Stimulated activated CD4-positive, alpha-beta T cell treated with anti-CD3 and anti-CD28 coated beads, Interleukin-12 subunit alpha, Interleukin-12 subunit beta, amount 100 ng/mL, for 48 hours (primary cell): ENCODE measurements at regions not wholly inside any gene's neighbourhood (a gene's known extent, or its start where the extent isn't known, plus 50 kb on each side); places are given as distances from the start of the nearest gene placed in this dataset.
"Not testable (repeated sequence)": the region's sequence is repeated elsewhere in the genome, so short reads cannot be mapped to it uniquely, and the experiment has no call there.

ENCODE experiments used
- DNase-seq, 3 donors: peaks; one replicate each; pipeline ENCODE4 v3.0.0-alpha.2; 2020; ENCODE audit warnings: low read depth in 2 of 3, low spot score in 1 of 3

DNA sequence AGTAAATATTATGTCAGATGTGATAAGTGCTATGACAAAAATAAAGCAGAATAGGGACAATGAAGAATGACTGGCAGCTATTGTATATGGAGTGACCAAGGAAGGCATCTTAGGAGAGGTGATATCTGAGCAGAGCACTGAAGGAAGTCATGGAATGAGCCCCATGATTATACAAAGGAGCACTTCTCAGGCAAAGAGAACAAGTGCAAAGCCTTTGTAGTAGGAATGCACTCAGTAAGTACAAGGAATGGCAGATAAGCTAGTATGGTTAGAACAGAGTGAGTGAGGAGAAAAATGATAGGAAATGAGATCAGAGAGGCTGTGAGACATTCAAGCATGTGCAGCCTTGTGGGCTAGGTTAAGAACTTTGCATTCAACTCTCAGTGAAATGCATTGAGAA lies 214.8 kb downstream of the LURAP1L start:
- DNase-seq = no peak

GRCh38 chr9:12993466-12993865 lies 218.6 kb downstream of the LURAP1L start:
- no peak for DNase-seq

GRCh38 chr9:12997009-12997408 lies 222.2 kb downstream of the LURAP1L start:
- no peak for DNase-seq

- DNase-seq = no peak
Observed at GRCh38 chr9:13001989-13002580, 227.3 kb downstream of the LURAP1L start.

GRCh38 chr9:13002740-13003139 lies 227.9 kb downstream of the LURAP1L start:
- no peak for DNase-seq

DNA sequence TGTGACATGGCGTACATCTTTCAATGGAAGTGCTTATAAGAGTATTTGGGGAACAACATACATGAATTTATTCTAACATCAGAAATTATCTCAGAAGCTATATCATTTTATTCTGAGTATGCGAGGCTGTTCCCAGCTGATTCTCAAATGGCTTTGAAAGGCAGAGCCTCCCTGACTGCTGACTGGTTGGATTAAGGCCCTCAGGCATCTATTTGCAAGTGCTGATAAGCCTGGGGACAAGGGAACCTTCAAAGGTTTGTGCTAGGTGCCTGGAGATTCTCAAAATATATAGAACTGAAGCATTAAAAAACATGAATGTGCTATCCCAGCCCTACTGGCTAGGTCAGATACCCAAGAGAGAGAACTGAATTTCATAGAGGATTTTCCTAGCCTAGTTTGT lies 235.1 kb downstream of the LURAP1L start:
- no peak for DNase-seq

DNA sequence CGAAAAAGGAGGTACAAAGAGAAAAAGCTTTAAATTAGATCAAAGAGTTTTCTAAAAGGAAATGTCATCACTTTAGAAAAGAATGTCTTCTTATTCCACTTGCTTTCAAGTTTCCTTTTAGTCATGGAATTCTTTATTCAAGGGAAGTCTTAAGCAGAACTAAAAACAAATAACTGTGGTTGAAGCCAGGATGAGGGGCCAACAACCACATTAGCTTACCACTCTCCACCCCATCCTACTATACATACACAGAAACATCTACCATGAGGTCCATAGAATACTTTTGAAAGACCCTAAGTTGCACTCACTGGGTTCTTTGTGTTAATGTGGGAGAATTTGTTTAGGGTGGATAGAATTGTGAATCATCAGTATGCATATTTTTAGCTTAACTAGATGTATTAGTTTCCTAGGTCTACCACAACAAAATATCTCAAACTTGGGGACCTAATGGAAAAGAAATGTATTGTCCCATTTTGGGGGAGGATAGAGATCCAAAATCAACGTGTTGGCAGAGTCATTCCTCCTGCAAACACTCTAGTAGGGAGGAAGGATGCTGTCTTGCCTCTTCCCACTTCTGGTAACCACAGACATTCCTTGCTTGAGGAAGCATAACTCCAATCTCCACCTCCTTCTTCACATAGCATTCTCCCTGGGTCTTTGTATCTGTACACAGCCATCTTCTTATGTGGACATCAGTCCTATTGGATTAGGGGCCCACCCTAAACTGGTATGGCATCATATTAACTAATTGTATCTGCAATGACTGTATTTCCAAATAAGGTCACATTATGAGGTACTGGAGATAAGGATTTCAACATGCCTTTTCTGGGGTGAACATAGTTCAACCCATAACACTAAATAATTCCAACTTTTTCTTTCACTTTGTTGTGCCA lies 239.4 kb downstream of the LURAP1L start:
- DNase-seq = no peak

- no peak for DNase-seq
Observed at GRCh38 chr9:13017260-13017659, 242.4 kb downstream of the LURAP1L start.

GRCh38 chr9:13020146-13021040 lies 245.6 kb downstream of the LURAP1L start:
- no peak for DNase-seq

GRCh38 chr9:13022756-13023155 lies 247.9 kb downstream of the LURAP1L start:
- DNase-seq = no peak

- DNase-seq = no peak
Observed at GRCh38 chr9:13023498-13023897, 248.7 kb downstream of the LURAP1L start.

- DNase-seq = no peak
Observed at GRCh38 chr9:13026956-13027355, 252.1 kb downstream of the LURAP1L start.

DNA sequence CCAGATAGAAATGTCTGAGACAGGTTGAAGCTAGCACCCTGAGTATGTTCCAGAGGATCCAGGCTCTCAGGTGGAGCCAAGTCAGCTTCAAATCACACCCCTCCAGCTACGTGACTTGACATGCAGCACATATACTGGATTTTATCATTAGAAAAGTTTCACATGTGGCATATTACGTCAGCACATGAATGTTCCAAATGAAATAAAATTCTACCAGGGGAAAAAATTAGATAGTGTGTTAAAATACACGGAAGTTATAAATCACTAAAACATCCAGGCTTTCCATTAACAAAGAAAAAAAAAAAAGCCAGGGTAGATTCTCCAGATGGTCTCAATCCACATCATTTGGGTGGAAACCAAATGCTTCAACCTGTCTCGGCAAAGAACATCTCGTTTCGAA lies 251.6 kb downstream of the MPDZ start:
- DNase-seq = no peak

GRCh38 chr9:13032585-13032984 lies 246.9 kb downstream of the MPDZ start:
- no peak for DNase-seq

- peak in 1 of 3 donors; percentile 1 for DNase-seq
Observed at GRCh38 chr9:13033959-13034693, 245.4 kb downstream of the MPDZ start.

DNA sequence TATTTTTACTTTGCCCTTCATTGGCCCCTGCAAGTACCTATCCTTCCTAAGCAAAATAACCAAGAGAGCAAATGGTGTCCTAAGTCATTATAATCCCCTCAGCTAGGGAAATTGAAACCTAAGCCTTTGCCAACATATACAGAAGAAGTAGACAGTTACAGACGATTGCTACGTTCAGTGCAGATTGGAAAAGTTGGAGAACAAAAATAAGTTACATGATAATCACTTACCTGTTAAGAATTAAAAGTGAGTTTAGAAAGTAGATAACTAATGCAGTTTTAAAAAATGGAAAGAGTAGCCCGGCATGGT lies 244.8 kb downstream of the MPDZ start:
- no peak for DNase-seq

GRCh38 chr9:13035822-13036221 lies 243.7 kb downstream of the MPDZ start:
- DNase-seq = no peak

- not testable (repeated sequence) for DNase-seq
Observed at GRCh38 chr9:13037808-13038207, 241.7 kb downstream of the MPDZ start.

- no peak for DNase-seq
Observed at GRCh38 chr9:13047827-13048587, 231.5 kb downstream of the MPDZ start.

DNA sequence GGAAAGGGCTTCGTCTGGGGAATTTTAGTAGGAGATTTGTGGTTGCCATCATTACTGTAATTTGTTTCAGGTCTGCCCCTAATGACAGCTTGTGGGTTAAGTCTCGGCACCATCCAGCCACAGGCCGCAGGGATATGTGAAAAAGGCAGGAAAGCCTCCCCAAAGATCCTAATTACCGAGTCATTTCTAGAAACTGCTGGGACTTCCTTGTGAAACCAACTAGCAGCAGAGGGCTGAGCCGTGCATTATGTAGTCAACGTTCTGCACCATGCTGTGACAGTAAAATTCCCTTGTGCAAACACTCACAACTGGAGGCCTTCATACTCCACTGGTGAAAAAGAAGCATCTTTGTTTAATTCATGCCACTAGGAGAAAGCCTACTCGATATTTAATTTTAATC lies 230.3 kb downstream of the MPDZ start:
- no peak for DNase-seq
